ENCODE measurements at regions not wholly inside any gene's neighbourhood (a gene's known extent, or its start where the extent isn't known, plus 50 kb on each side); places are given as distances from the start of the nearest gene placed in this dataset.
"Not testable (repeated sequence)": the region's sequence is repeated elsewhere in the genome, so short reads cannot be mapped to it uniquely, and the experiment has no call there.

- H3K36me3 Mint-ChIP-seq (ENCODE audit: low read depth); H3K9me3 Mint-ChIP-seq; DNase-seq (ENCODE audit: low spot score); intact Hi-C loops (cut with micrococcal nuclease); H3K4me3 Mint-ChIP-seq; H3K4me1 Mint-ChIP-seq (ENCODE audit: low read depth); H3K27ac Mint-ChIP-seq; H3K27me3 Mint-ChIP-seq (ENCODE audit: insufficient read depth): not testable (repeated sequence)
These were observed 298.5 kb upstream of the DYNLRB2 start for GRCh38 chr16:80242279-80242678.

- Mint-ChIP-seq H3K27me3 (ENCODE audit: insufficient read depth) (no peaks in the 10 kb centered on the region), H3K4me1 (ENCODE audit: low read depth) (peaks cover 7% of the 10 kb centered on the region), H3K36me3 (ENCODE audit: low read depth) (no peaks in the 10 kb centered on the region), H3K4me3 (no peak overlapping the region), H3K9me3 (no peaks in the 10 kb centered on the region), H3K27ac (no peak overlapping the region)
- DNase-seq (ENCODE audit: low spot score): no peak
- intact Hi-C loops (cut with micrococcal nuclease): no loop called here
These were observed 307.5 kb upstream of the DYNLRB2 start for GRCh38 chr16:80233097-80233835.

- Mint-ChIP-seq H3K4me1 (ENCODE audit: low read depth) (peaks cover 7% of the 10 kb centered on the region), H3K36me3 (ENCODE audit: low read depth) (no peaks in the 10 kb centered on the region), H3K27ac (peak overlapping the region; percentile 7), H3K27me3 (ENCODE audit: insufficient read depth) (no peaks in the 10 kb centered on the region), H3K4me3 (no peak overlapping the region), H3K9me3 (peaks cover 2% of the 10 kb centered on the region)
- DNase-seq (ENCODE audit: low spot score): peak; percentile 1
- intact Hi-C loops (cut with micrococcal nuclease): no loop called here
These were observed 308.9 kb upstream of the DYNLRB2 start for GRCh38 chr16:80231888-80232287.

- Mint-ChIP-seq H3K27me3 (ENCODE audit: insufficient read depth) (no peaks in the 10 kb centered on the region), H3K27ac (no peak overlapping the region), H3K4me1 (ENCODE audit: low read depth) (peaks cover 7% of the 10 kb centered on the region), H3K4me3 (no peak overlapping the region), H3K36me3 (ENCODE audit: low read depth) (no peaks in the 10 kb centered on the region), H3K9me3 (peaks cover 9% of the 10 kb centered on the region)
- intact Hi-C loops (cut with micrococcal nuclease): no loop called here
- DNase-seq (ENCODE audit: low spot score): no peak
These were observed 309.7 kb upstream of the DYNLRB2 start for GRCh38 chr16:80231121-80231520.

GRCh38 chr16:80230328-80231120 lies 310.3 kb upstream of the DYNLRB2 start:
- Mint-ChIP-seq H3K9me3 (peaks cover 10% of the 10 kb centered on the region), H3K4me3 (no peak overlapping the region), H3K27me3 (ENCODE audit: insufficient read depth) (no peaks in the 10 kb centered on the region), H3K4me1 (ENCODE audit: low read depth) (peaks cover 7% of the 10 kb centered on the region), H3K27ac (no peak overlapping the region), H3K36me3 (ENCODE audit: low read depth) (no peaks in the 10 kb centered on the region)
- intact Hi-C loops (cut with micrococcal nuclease): no loop called here
- DNase-seq (ENCODE audit: low spot score): no peak

- H3K9me3 Mint-ChIP-seq: peaks cover 10% of the 10 kb centered on the region
- H3K27ac Mint-ChIP-seq: no peak overlapping the region
- no peaks in the 10 kb centered on the region for H3K36me3 Mint-ChIP-seq (ENCODE audit: low read depth)
- intact Hi-C loops (cut with micrococcal nuclease): no loop called here
- H3K4me3 Mint-ChIP-seq: no peak overlapping the region
- H3K27me3 Mint-ChIP-seq (ENCODE audit: insufficient read depth): no peaks in the 10 kb centered on the region
- no peak for DNase-seq (ENCODE audit: low spot score)
- no peaks in the 10 kb centered on the region for H3K4me1 Mint-ChIP-seq (ENCODE audit: low read depth)
These were observed 314.3 kb upstream of the DYNLRB2 start for GRCh38 chr16:80226499-80226898.

GRCh38 chr16:80210787-80211186 lies 330.0 kb upstream of the DYNLRB2 start:
- no peaks in the 10 kb centered on the region for H3K36me3 Mint-ChIP-seq (ENCODE audit: low read depth)
- H3K9me3 Mint-ChIP-seq: no peaks in the 10 kb centered on the region
- DNase-seq (ENCODE audit: low spot score): no peak
- H3K27me3 Mint-ChIP-seq (ENCODE audit: insufficient read depth): no peaks in the 10 kb centered on the region
- H3K27ac Mint-ChIP-seq: no peak overlapping the region
- no peak overlapping the region for H3K4me3 Mint-ChIP-seq
- H3K4me1 Mint-ChIP-seq (ENCODE audit: low read depth): no peaks in the 10 kb centered on the region
- intact Hi-C loops (cut with micrococcal nuclease): no loop called here

- H3K4me3 Mint-ChIP-seq: no peak overlapping the region
- H3K27me3 Mint-ChIP-seq (ENCODE audit: insufficient read depth): no peaks in the 10 kb centered on the region
- no peaks in the 10 kb centered on the region for H3K36me3 Mint-ChIP-seq (ENCODE audit: low read depth)
- intact Hi-C loops (cut with micrococcal nuclease): no loop called here
- DNase-seq (ENCODE audit: low spot score): no peak
- H3K4me1 Mint-ChIP-seq (ENCODE audit: low read depth): no peaks in the 10 kb centered on the region
- H3K9me3 Mint-ChIP-seq: no peaks in the 10 kb centered on the region
- no peak overlapping the region for H3K27ac Mint-ChIP-seq
These were observed 332.1 kb upstream of the DYNLRB2 start for GRCh38 chr16:80208743-80209142.

- Mint-ChIP-seq H3K36me3 (ENCODE audit: low read depth) (no peaks in the 10 kb centered on the region), H3K9me3 (no peaks in the 10 kb centered on the region), H3K4me3 (no peak overlapping the region), H3K4me1 (ENCODE audit: low read depth) (no peaks in the 10 kb centered on the region), H3K27ac (no peak overlapping the region), H3K27me3 (ENCODE audit: insufficient read depth) (no peaks in the 10 kb centered on the region)
- DNase-seq (ENCODE audit: low spot score): no peak
- intact Hi-C loops (cut with micrococcal nuclease): no loop called here
These were observed 332.8 kb upstream of the DYNLRB2 start for GRCh38 chr16:80208015-80208414.

- Mint-ChIP-seq H3K4me3 (no peak overlapping the region), H3K27me3 (ENCODE audit: insufficient read depth) (no peaks in the 10 kb centered on the region), H3K9me3 (no peaks in the 10 kb centered on the region), H3K36me3 (ENCODE audit: low read depth) (no peaks in the 10 kb centered on the region), H3K27ac (no peak overlapping the region), H3K4me1 (ENCODE audit: low read depth) (no peaks in the 10 kb centered on the region)
- DNase-seq (ENCODE audit: low spot score): no peak
- intact Hi-C loops (cut with micrococcal nuclease): no loop called here
These were observed 337.0 kb upstream of the DYNLRB2 start for GRCh38 chr16:80203821-80204220.

- H3K9me3 Mint-ChIP-seq: no peaks in the 10 kb centered on the region
- H3K27ac Mint-ChIP-seq: no peak overlapping the region
- H3K36me3 Mint-ChIP-seq (ENCODE audit: low read depth): no peaks in the 10 kb centered on the region
- no peaks in the 10 kb centered on the region for H3K4me1 Mint-ChIP-seq (ENCODE audit: low read depth)
- H3K4me3 Mint-ChIP-seq: no peak overlapping the region
- no peaks in the 10 kb centered on the region for H3K27me3 Mint-ChIP-seq (ENCODE audit: insufficient read depth)
- DNase-seq (ENCODE audit: low spot score): no peak
- intact Hi-C loops (cut with micrococcal nuclease): no loop called here
These were observed 337.9 kb upstream of the DYNLRB2 start for GRCh38 chr16:80202831-80203413.

GRCh38 chr16:80200079-80200478 lies 340.7 kb upstream of the DYNLRB2 start:
- H3K27me3 Mint-ChIP-seq (ENCODE audit: insufficient read depth): no peaks in the 10 kb centered on the region
- no peaks in the 10 kb centered on the region for H3K36me3 Mint-ChIP-seq (ENCODE audit: low read depth)
- intact Hi-C loops (cut with micrococcal nuclease): no loop called here
- no peaks in the 10 kb centered on the region for H3K9me3 Mint-ChIP-seq
- no peak overlapping the region for H3K27ac Mint-ChIP-seq
- DNase-seq (ENCODE audit: low spot score): no peak
- no peak overlapping the region for H3K4me3 Mint-ChIP-seq
- peaks cover 4% of the 10 kb centered on the region for H3K4me1 Mint-ChIP-seq (ENCODE audit: low read depth)

GRCh38 chr16:80199614-80200013 lies 341.2 kb upstream of the DYNLRB2 start:
- DNase-seq (ENCODE audit: low spot score): no peak
- Mint-ChIP-seq H3K27ac (no peak overlapping the region), H3K27me3 (ENCODE audit: insufficient read depth) (no peaks in the 10 kb centered on the region), H3K4me1 (ENCODE audit: low read depth) (peaks cover 4% of the 10 kb centered on the region), H3K4me3 (no peak overlapping the region), H3K36me3 (ENCODE audit: low read depth) (no peaks in the 10 kb centered on the region), H3K9me3 (no peaks in the 10 kb centered on the region)
- intact Hi-C loops (cut with micrococcal nuclease): loop anchor here (5.0 kb wide), 4 partner anchors 318 to 1422 kb away; no protein-coding TSS in a partner anchor
